GM20000 (cell line): ENCODE measurements at regions not wholly inside any gene's neighbourhood (a gene's known extent, or its start where the extent isn't known, plus 50 kb on each side); places are given as distances from the start of the nearest gene placed in this dataset.
"Not testable (repeated sequence)": the region's sequence is repeated elsewhere in the genome, so short reads cannot be mapped to it uniquely, and the experiment has no call there.

Source experiments
- DNase-seq: peaks from one replicate; pipeline ENCODE4 v3.0.0; 2012; ENCODE audit warnings: low spot score
- TF ChIP-seq, protein P1 (sequence below): IDR thresholded peaks from 2 replicates; pipeline ENCODE4 v1.5.1; 2012; ENCODE audit warnings: mild to moderate bottlenecking, control low read depth; ENCODE audit errors: extremely low read depth, missing control alignments

DNA sequence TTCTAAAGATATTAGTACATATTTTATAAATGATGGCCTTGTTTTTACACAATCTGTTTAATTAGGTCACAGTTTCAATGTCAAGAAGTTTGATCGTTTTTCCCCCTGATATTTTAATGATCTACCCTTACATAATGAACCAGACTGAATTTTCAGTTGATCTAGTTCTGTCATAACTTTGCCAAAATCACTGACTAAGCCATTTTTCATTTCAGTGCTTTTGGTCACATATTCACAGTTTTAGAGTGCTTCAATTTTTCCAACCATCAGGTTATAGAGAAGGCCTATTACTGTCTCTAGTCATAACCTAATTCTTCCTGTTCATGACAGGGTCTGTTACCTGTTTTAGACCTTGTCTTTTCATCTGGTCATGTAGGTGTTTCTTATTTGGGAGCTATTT, 577.9 kb upstream of the PTPRD start:
- DNase-seq: no peak
- TF ChIP-seq, protein P1, sequence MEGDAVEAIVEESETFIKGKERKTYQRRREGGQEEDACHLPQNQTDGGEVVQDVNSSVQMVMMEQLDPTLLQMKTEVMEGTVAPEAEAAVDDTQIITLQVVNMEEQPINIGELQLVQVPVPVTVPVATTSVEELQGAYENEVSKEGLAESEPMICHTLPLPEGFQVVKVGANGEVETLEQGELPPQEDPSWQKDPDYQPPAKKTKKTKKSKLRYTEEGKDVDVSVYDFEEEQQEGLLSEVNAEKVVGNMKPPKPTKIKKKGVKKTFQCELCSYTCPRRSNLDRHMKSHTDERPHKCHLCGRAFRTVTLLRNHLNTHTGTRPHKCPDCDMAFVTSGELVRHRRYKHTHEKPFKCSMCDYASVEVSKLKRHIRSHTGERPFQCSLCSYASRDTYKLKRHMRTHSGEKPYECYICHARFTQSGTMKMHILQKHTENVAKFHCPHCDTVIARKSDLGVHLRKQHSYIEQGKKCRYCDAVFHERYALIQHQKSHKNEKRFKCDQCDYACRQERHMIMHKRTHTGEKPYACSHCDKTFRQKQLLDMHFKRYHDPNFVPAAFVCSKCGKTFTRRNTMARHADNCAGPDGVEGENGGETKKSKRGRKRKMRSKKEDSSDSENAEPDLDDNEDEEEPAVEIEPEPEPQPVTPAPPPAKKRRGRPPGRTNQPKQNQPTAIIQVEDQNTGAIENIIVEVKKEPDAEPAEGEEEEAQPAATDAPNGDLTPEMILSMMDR: no peak

GRCh38 chr9:11192993-11193392, 580.2 kb upstream of the PTPRD start:
- TF ChIP-seq, protein P1: no peak
- DNase-seq: no peak

GRCh38 chr9:11194246-11194645, 581.4 kb upstream of the PTPRD start:
- DNase-seq: no peak
- TF ChIP-seq, protein P1: no peak

DNA sequence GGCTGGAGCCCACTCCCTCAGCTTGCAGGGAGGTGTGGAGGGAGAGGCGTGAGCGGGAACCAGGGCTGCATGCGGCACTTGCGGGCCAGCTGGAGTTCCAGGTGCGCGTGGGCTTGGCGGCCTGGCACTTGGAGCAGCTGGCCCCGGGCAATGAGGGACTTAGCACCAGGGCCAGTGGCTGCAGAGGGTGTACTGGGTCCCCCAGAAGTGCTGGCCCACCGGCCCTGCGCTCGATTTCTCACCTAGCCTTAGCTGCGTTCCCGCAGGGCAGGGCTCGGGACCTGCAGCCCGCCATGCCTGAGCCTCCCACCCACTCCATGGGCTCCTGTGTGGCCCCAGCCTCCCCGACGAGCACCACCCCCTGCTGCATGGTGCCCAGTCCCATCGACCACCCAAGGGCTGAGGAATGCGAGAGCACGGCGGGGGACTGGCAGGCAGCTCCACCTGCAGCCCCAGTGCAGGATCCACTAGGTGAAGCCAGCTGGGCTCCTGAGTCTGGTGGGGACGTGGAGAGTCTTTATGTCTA, 584.1 kb upstream of the PTPRD start:
- not testable (repeated sequence) for DNase-seq

- no peak for DNase-seq
- TF ChIP-seq, protein P1: no peak
Measured at GRCh38 chr9:11199335-11199734, 586.5 kb upstream of the PTPRD start.

DNA sequence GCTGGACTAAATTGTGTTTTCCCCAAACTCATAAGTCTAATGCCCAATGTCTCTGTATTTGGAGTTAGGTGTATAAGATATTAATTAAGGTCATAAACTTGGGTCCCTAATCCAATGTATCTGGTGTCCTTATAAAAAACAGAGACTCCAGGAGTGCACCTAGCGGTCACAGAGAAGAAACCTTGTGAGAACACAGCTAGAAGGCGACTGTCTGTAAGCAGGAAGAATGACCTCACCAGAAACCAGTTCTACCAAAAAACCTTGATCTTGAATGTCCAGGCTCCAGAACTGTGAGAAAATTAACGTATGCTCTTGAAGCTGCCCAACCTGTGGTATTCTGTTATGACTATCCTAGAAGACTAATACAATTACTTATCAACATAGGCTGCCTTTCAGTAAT, 591.7 kb upstream of the PTPRD start:
- TF ChIP-seq, protein P1: no peak
- no peak for DNase-seq

DNA sequence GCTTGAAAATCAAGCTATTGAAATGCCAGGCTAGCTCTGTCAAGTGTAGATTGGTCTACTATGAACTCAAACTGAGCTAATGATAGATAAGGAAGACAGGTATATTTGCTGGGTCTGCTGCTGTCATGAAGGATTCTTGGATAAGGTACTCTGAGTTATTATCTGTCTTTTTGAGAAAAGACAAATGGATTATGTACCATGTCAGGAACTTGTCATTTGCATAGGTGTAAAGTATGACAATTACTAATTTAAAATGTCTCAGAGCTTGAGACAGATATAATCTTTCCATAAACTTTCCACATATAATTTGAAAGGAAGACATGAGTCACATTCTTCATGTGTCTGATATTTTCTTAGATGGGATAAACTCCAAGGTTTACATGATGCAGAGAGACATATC, 594.1 kb upstream of the PTPRD start:
- DNase-seq: no peak
- TF ChIP-seq, protein P1: no peak

DNA sequence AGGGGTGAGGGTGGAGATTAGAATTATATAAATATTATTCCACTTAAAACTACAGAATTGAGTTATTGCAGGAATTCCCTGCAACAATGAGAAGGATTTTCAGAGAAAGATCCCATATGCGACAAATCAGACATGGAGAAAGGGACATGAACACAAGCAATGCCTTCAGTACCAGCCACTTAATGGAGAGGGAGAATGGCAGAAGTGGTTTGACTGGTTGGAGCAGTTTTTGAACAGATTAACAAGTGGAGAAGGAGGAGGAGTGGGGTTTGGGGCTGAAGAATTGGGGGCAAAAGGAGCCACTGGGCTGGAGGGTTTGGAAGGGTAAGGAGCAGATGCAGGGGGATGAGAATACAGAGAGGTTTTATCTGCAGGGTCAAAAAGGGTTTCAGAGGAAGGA, 620.9 kb upstream of the PTPRD start:
- no peak for DNase-seq
- TF ChIP-seq, protein P1: no peak
